ENCODE measurements at regions not wholly inside any gene's neighbourhood (a gene's known extent, or its start where the extent isn't known, plus 50 kb on each side); places are given as distances from the start of the nearest gene placed in this dataset.
"Not testable (repeated sequence)": the region's sequence is repeated elsewhere in the genome, so short reads cannot be mapped to it uniquely, and the experiment has no call there.

DNA sequence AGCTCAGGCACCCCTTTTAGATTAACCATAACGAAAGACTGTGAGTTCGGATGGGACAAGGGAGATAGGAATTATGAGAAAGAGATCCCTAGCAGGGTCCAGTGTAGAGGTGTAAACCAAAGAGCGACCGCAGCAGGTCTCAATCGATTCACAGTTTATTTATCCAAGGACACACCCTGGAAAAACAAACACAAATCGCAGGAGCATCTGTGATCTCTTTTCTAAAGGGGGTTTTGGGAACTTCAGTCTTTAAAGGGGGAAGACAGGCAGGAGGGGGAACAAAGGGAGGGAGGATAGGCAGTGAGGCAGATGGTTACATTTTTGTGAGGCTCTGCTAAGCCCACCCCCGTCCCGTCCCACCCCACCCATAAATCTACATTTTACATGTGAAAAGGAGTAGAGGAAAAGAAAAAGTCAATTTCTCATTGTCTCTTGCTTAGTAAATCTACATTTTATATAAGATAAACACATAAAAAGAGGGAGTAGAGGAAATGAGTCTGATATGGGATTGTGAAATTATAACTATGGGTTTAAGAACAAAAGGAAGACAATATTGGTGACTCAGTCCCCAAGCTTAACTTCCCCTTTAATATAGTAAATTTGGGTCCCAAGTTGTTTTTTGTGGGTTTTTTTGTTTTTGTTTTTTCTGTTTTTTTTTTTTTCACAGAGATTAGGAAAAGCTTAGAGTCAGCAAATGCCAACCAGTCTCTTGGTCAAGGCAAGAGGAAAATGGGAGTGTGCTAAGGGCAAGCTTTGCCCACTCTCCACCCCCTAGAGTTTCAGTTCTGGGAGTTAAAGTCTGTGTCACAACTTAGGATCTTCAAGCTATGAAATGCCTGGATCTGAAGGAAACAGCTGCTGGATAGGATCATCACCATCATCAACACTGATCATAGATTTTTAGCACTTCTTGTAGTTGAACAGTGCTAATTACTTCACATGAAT, 160.9 kb upstream of the CDH5 start:
- no peak for DNase-seq

GRCh38 chr16:66204756-66205155, 161.7 kb upstream of the CDH5 start:
- no peak for DNase-seq

DNA sequence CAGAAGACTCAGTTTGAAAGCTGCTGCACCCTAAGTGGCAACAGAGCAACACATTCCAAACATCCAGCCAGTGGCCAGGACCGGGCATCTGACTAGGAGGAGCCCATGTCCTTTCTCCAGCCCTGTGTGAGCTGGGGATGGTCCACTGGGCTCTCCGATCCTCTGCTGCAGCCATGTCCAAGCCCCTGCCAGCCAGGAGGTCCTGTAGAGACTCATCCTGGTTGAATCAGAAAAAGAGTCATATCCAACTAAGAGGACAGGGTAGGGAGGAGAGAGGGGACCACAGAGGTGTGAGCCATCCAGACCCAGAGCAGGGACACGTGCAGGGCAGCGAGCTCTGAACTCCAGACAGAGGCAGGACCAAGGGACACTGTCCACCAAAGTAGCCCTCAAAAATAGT, 163.0 kb upstream of the CDH5 start:
- DNase-seq: no peak

GRCh38 chr16:66199189-66199588, 167.3 kb upstream of the CDH5 start:
- DNase-seq: no peak

DNA sequence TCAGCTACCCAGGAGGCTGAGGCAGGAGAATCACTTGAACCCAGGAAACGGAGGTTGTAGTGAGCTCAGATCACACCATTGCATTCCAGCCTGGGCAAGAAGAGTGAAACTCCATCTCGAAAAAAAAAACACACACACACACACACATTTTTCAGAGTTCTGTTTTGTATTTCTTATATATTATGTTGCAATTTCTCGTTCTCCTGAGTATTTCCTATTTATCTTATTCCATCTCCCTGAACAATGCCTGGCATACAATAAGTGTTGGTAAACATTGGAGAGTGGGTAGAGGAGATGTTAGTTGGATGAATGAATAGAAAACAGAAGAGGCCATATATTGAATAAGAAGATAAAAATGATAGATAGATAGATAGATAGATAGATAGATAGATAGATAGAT, 167.8 kb upstream of the CDH5 start:
- DNase-seq: no peak

DNA sequence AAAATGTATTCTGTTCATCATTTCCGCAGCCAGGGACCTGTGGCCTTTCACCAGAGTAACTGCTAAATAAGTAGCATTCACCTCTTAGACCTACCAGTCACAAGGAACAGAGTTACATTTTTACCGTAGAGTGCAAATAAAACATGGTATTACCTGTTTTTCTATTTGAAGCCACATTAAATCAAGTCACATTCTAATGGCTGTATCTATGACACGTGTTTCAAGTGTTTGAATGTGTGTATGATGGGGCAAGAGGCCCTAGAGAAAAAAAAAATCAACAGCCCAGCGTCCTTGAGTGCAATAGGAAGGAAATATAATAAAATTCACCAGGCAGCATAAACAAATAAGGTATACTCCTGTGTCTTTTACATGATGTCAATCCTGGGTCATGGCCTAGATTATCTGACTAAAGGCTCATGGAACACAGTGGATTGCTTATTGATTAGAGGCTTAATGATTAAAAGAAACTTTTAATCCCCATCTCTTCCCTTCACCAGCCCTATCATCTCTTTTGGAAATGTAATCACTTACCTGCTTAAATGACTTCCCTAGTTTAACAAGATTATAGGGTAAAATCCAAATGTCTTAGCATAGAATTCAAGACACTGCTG, 168.7 kb upstream of the CDH5 start:
- no peak for DNase-seq

DNA sequence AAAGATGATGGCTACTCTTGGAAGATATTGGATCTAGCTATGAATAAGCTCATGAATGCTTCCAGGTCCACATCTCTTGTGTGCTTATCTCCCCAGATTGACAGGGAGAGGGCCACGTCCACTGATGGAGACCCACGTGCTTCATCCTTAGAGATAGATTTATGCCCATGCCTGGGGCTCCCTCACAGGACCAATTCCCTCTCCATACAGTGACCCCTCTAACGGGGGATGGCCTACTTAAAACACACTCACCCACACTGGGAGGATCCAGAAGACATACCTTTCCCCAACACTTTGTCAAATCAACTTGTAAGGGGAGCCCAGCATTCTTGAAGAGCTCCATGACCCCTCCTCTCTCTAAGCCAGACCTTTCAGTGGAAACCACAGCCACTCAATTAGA, 169.7 kb upstream of the CDH5 start:
- DNase-seq: no peak

DNA sequence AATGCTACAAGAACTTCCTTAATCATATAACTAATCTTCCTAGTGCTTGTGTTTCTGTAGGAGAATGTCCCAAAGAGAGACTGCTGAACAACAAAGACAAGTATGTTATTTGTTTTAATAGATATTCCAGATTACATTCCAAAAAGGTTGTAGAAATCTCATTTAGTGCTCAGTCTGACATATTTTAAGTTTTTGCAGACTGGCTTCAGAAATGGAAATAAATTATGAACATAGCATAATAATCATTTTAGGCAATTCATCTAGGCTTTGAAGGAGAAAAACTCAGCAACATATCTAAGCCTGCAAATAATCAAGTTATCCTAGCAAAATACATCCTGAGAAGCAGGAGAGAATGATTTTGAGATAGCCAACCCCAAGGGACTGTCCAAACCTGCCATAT, 171.6 kb upstream of the CDH5 start:
- no peak for DNase-seq

GRCh38 chr16:66193543-66194229, 172.8 kb upstream of the CDH5 start:
- DNase-seq: no peak

DNA sequence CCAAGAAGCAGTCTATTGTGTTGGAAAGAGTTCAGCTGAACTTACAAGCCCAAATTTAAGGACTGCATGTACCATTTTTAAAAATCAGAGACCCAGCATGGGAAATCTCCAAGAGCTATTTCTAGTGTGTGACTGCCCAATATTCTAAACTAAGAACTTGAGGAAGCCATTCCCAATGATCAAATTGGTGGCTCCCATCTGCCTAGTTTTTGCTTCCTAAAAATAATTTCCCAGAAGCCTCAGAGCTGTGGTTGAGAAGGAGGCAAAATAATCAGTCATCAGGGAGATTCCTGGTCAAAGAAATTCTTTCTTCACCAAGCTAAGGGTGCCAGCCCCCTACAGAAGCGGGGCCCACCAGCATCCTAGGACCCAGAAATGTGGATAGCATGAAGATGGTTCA, 176.1 kb upstream of the CDH5 start:
- DNase-seq: no peak

DNA sequence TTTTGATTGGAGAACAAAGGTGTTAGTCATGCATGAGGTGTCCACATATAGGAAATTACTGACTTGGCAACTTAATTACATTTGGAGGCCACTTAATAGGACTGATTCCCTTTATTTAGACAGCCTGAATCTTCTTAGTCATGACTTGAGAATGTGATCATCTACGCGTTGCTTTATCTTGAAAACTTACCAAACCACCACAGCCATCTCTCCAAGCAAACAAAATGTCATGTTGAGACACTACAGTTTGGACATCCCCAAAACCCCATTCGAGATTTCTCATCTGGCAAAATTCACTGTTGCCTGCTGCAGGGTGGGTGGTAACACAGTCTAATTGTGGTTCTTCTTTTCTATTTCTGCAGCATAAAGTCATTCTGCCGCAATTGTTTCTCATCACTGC, 176.5 kb upstream of the CDH5 start:
- DNase-seq: no peak

- no peak for DNase-seq
These were observed 177.4 kb upstream of the CDH5 start for GRCh38 chr16:66188917-66189725.

GRCh38 chr16:66186251-66186785, 180.2 kb upstream of the CDH5 start:
- no peak for DNase-seq

- no peak for DNase-seq
These were observed 183.9 kb upstream of the CDH5 start for GRCh38 chr16:66182592-66182991.

GRCh38 chr16:66176731-66177130, 189.8 kb upstream of the CDH5 start:
- no peak for DNase-seq

- DNase-seq: no peak
These were observed 190.4 kb upstream of the CDH5 start for GRCh38 chr16:66176111-66176510.

- no peak for DNase-seq
These were observed 190.9 kb upstream of the CDH5 start for GRCh38 chr16:66175636-66176035.

DNA sequence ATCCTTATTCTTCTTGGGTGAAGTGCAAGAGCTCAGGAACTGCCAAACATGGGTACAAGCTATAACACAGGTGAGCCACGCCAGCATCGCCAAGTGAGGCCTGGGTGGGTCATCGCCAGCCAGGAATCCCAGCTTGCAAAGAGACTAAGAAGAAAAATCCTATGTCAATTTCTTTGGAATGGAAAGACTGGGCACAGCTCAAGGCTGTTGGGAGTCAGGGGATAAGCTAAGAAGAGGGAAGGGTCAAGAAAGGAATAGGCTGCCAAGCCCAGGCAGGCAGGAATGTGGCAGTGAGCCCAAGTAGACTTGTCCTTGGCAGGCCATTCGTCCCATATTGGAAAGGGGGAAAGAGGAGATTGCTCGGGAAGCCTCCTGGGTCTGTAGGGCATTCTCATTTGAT, 191.4 kb upstream of the CDH5 start:
- no peak for DNase-seq

- DNase-seq: not testable (repeated sequence)
These were observed 192.7 kb upstream of the CDH5 start for GRCh38 chr16:66173796-66174195.

DNA sequence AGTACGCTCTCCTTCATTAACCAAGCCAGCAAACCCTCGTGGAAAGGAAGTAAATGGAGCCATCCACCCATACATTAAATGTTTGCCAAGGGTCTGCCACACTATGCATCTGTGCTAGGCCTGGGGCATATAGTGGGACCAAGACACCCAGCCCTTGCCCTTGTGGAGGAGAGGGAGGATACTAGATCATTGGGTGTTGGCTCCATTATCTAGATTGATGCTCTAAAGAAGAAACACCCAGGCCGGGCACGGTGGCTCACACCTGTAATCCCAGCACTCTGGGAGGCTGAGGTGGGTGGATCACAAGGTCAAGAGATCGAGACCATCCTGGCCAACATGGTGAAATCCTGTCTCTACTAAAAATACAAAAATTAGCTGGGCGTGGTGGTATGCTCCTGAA, 193.3 kb upstream of the CDH5 start:
- not testable (repeated sequence) for DNase-seq

- no peak for DNase-seq
These were observed 194.0 kb upstream of the CDH5 start for GRCh38 chr16:66172463-66172862.

- DNase-seq: no peak
These were observed 194.9 kb upstream of the CDH5 start for GRCh38 chr16:66171578-66171977.

DNA sequence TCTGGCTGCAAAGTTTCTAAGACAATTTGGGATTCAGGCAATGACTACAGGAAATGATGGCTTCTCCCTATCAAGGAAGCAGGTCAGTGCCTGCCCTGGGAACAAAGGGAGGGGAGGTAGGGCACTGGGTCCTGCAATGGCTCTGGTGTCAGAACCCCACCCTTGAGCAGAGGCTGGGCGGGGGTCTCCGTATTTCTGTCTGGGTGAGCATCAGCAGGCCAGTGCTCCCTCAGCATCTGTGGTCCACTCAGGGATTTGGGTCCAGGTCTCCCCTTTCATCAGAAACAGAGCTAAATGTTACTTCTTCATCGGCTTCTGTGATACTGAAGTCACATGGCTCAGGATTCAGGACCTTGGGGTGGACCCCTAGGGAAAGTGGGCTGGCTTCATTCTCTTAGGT, 195.5 kb upstream of the CDH5 start:
- DNase-seq: no peak
